Activated T-cell treated with anti-CD3 and anti-CD28 coated beads, Interleukin-2, amount 50 U/mL, for 72 hours (primary cell): ENCODE measurements at regions not wholly inside any gene's neighbourhood (a gene's known extent, or its start where the extent isn't known, plus 50 kb on each side); places are given as distances from the start of the nearest gene placed in this dataset.
"Not testable (repeated sequence)": the region's sequence is repeated elsewhere in the genome, so short reads cannot be mapped to it uniquely, and the experiment has no call there.

ENCODE experiments used
- ATAC-seq, 2 donors: fragments of 150-1000 bp; cut with Tn5 transposase; replicated peaks in 1 of 2; 2 replicates each; pipeline ENCODE4 v1.10.0; 2021; ENCODE audit warnings: moderate library complexity in 2 of 2, mild to moderate bottlenecking in 1 of 2
- DNase-seq, 2 donors: peaks; one replicate each; pipeline ENCODE4 v3.0.0; 2021 to 2022; ENCODE audit warnings: mixed read lengths in 1 of 2
- H3K27ac Mint-ChIP-seq: one replicate; pipeline ENCODE4 v1.8.0; 2022; ENCODE audit warnings: mild to moderate bottlenecking, moderate library complexity, mixed read lengths
- H3K27me3 Mint-ChIP-seq: one replicate; pipeline ENCODE4 v1.8.0; 2022; ENCODE audit warnings: low read depth, mixed read lengths
- H3K36me3 Mint-ChIP-seq, 2 donors: one replicate each; pipeline ENCODE4 v1.8.0; 2022; ENCODE audit warnings: mixed read lengths in 2 of 2, mild to moderate bottlenecking in 1 of 2; ENCODE audit not compliant: insufficient read depth in 2 of 2
- H3K4me1 Mint-ChIP-seq: one replicate; pipeline ENCODE4 v1.8.0; 2022; ENCODE audit warnings: low read depth, mixed read lengths
- H3K4me3 Mint-ChIP-seq, 2 donors: one replicate each; pipeline ENCODE4 v1.8.0; 2022; ENCODE audit warnings: mild to moderate bottlenecking in 2 of 2, mixed read lengths in 2 of 2, moderate library complexity in 2 of 2
- H3K9me3 Mint-ChIP-seq, 2 donors: one replicate each; pipeline ENCODE4 v1.8.0; 2022; ENCODE audit warnings: mixed read lengths in 2 of 2

GRCh38 chr16:17027488-17028129, 443.2 kb downstream of the XYLT1 start:
- no peaks in the 10 kb centered on the region for H3K27me3 Mint-ChIP-seq
- H3K27ac Mint-ChIP-seq = no peak overlapping the region
- peak overlapping the region in 1 of 2 donors; percentile 38 for H3K4me3 Mint-ChIP-seq
- DNase-seq = no peak
- H3K4me1 Mint-ChIP-seq = peaks cover 29% of the 10 kb centered on the region
- peaks cover 3 to 9% of the 10 kb centered on the region in 2 donors for H3K9me3 Mint-ChIP-seq
- peaks cover 10 to 17% of the 10 kb centered on the region in 2 donors for H3K36me3 Mint-ChIP-seq
- ATAC-seq = no peak

GRCh38 chr16:17029602-17030350, 441.0 kb downstream of the XYLT1 start:
- no peak overlapping the region for H3K27ac Mint-ChIP-seq
- peaks cover 6 to 11% of the 10 kb centered on the region in 2 donors for H3K9me3 Mint-ChIP-seq
- ATAC-seq (no peak), DNase-seq (no peak)
- H3K4me1 Mint-ChIP-seq = peaks cover 29% of the 10 kb centered on the region
- no peak overlapping the region for H3K4me3 Mint-ChIP-seq
- H3K27me3 Mint-ChIP-seq = no peaks in the 10 kb centered on the region
- H3K36me3 Mint-ChIP-seq = peaks cover 13 to 21% of the 10 kb centered on the region in 2 donors

DNA sequence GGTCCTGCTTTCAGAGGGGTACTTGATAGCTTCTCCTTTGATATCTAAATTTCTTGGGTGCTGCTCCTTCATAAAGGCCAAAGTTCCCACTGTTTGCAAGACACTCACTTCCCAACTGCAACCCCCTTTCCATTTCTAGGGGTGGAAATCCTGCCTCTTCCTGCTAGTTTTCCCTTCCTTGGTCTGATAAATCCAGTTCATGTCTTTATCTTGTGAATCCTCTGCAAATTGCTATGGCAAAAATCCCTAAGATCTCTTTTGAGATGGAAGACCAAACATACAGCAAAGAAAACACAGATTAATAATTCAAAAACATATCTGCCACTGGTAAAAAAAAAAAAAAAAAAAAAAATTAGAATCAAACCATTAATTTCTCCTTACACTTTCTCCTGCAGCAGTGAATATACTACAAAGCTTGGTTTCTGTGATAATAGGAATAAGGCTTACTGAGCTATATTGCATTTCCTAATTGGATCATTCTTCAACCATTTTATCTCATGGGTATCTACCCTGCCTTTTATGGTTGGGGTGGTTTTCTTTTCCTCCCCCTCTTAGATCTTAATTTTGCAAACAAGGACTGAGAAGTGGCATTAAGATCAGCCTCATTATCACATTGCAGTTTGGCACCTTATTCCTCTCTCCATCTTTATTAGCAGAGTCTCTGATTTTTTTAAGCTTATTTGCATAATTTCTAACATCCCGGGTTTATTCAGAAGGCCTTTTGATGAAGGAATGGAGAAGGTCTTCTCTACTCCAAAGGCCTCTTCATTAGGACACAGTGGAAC, 439.1 kb downstream of the XYLT1 start:
- H3K27me3 Mint-ChIP-seq = no peaks in the 10 kb centered on the region
- peaks cover 6 to 13% of the 10 kb centered on the region in 2 donors for H3K9me3 Mint-ChIP-seq
- no peak for DNase-seq
- no peak overlapping the region for H3K4me3 Mint-ChIP-seq
- ATAC-seq = no peak
- peaks cover 13 to 19% of the 10 kb centered on the region in 2 donors for H3K36me3 Mint-ChIP-seq
- H3K4me1 Mint-ChIP-seq = peaks cover 14% of the 10 kb centered on the region
- H3K27ac Mint-ChIP-seq = no peak overlapping the region

- H3K4me1 Mint-ChIP-seq = peaks cover 7% of the 10 kb centered on the region
- peaks cover 13 to 19% of the 10 kb centered on the region in 2 donors for H3K36me3 Mint-ChIP-seq
- no peak for ATAC-seq
- H3K27ac Mint-ChIP-seq = no peak overlapping the region
- H3K4me3 Mint-ChIP-seq = no peak overlapping the region
- DNase-seq = no peak
- H3K9me3 Mint-ChIP-seq = peaks cover 6 to 13% of the 10 kb centered on the region in 2 donors
- H3K27me3 Mint-ChIP-seq = no peaks in the 10 kb centered on the region
These were observed 438.4 kb downstream of the XYLT1 start for GRCh38 chr16:17032332-17032731.

GRCh38 chr16:17034477-17035252, 436.1 kb downstream of the XYLT1 start:
- DNase-seq = no peak
- Mint-ChIP-seq H3K4me1 (no peaks in the 10 kb centered on the region), H3K36me3 (peaks cover 8 to 13% of the 10 kb centered on the region in 2 donors), H3K27ac (no peak overlapping the region), H3K27me3 (no peaks in the 10 kb centered on the region), H3K4me3 (no peak overlapping the region), H3K9me3 (peaks cover 3 to 8% of the 10 kb centered on the region in 2 donors)
- ATAC-seq = no peak

DNA sequence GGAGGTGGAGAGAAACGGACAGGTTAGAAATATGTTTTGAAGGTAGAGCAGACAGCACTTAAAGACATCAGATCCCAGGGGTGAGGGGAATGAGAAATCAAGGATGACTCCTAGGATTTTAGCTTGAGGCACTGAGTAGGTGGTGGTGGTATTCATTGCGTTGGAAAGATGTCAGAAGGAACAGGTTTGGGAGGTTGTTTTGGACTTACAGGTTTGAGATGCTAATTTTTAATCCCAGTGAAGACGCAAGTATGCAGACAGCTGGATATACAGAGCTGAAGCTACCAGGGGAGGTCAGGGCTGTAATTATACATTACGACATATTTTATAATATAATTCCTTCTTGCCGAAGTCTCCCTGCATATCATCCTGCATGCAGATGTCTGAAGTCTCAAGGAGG, 433.3 kb downstream of the XYLT1 start:
- ATAC-seq (no peak), DNase-seq (no peak)
- H3K4me1 Mint-ChIP-seq = no peaks in the 10 kb centered on the region
- H3K36me3 Mint-ChIP-seq = peaks cover 3 to 4% of the 10 kb centered on the region in 2 donors
- H3K4me3 Mint-ChIP-seq = no peak overlapping the region
- H3K9me3 Mint-ChIP-seq = peaks cover 3 to 4% of the 10 kb centered on the region in 2 donors
- no peak overlapping the region for H3K27ac Mint-ChIP-seq
- no peaks in the 10 kb centered on the region for H3K27me3 Mint-ChIP-seq

DNA sequence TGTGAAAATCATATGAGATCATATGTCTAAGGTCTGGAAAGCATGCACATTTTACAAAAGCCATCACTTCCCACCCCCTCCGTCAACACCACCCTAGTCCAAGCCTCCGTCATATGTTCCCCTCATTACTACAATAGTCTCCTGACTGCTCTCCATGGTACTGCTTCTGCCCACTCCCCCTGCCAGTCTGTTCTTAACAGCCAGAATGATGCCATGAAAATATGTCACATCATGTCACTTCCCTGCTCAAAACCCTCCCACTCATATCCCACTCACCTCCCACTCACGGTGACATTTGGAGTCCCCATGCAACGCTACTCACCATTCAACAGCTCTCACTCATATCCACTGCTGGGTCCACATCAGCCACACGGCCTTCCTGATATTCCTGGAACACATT, 432.3 kb downstream of the XYLT1 start:
- Mint-ChIP-seq H3K27ac (no peak overlapping the region), H3K4me1 (no peaks in the 10 kb centered on the region), H3K36me3 (peaks cover 3 to 4% of the 10 kb centered on the region in 2 donors), H3K4me3 (no peak overlapping the region), H3K9me3 (peaks cover 3 to 4% of the 10 kb centered on the region in 2 donors), H3K27me3 (no peaks in the 10 kb centered on the region)
- ATAC-seq = no peak
- no peak for DNase-seq

- not testable (repeated sequence) for H3K36me3 Mint-ChIP-seq, DNase-seq, H3K27ac Mint-ChIP-seq, H3K4me3 Mint-ChIP-seq, H3K27me3 Mint-ChIP-seq, ATAC-seq, H3K9me3 Mint-ChIP-seq, H3K4me1 Mint-ChIP-seq
These were observed 421.7 kb downstream of the XYLT1 start for GRCh38 chr16:17049109-17049508.

DNA sequence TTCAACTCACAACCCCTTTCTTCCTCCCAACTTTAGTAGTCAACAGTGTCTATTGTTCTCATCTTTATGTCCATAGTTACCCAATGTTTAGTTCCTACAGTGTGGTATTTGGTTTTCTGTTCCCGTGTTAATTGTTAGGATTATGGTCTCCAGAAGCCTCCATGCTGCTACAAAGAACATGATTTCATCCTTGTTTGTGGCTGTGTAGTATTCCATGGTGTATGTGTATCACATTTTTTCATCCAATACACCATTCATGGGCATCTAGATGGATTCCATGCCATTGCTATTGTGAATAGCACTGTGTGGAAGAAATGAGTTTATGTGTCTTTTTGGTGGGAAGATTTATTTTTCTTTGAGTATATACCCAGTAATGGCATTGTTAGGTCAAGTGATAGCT, 420.3 kb downstream of the XYLT1 start:
- ATAC-seq = no peak
- H3K36me3 Mint-ChIP-seq = peaks cover 3 to 8% of the 10 kb centered on the region in 2 donors
- H3K27me3 Mint-ChIP-seq = no peaks in the 10 kb centered on the region
- no peaks in the 10 kb centered on the region for H3K4me1 Mint-ChIP-seq
- no peak overlapping the region for H3K4me3 Mint-ChIP-seq
- no peak overlapping the region for H3K27ac Mint-ChIP-seq
- peaks cover 4 to 9% of the 10 kb centered on the region in 2 donors for H3K9me3 Mint-ChIP-seq
- DNase-seq = no peak
